ENCODE measurements at regions not wholly inside any gene's neighbourhood (a gene's known extent, or its start where the extent isn't known, plus 50 kb on each side); places are given as distances from the start of the nearest gene placed in this dataset.
"Not testable (repeated sequence)": the region's sequence is repeated elsewhere in the genome, so short reads cannot be mapped to it uniquely, and the experiment has no call there.

- DNase-seq, result no peak
These were observed 173.5 kb upstream of the EPB41L3 start for GRCh38 chr18:5717256-5717655.

- DNase-seq, result no peak
These were observed 166.9 kb upstream of the EPB41L3 start for GRCh38 chr18:5710676-5711075.

- DNase-seq, result no peak
These were observed 166.4 kb upstream of the EPB41L3 start for GRCh38 chr18:5710235-5710634.

GRCh38 chr18:5709476-5710095 is 165.8 kb upstream of the EPB41L3 start:
- DNase-seq, result no peak

GRCh38 chr18:5707586-5707985 is 163.8 kb upstream of the EPB41L3 start:
- no peak for DNase-seq

GRCh38 chr18:5705393-5705792 is 161.6 kb upstream of the EPB41L3 start:
- DNase-seq, result no peak

- no peak for DNase-seq
These were observed 161.1 kb upstream of the EPB41L3 start for GRCh38 chr18:5704847-5705246.

GRCh38 chr18:5702016-5702415 is 158.2 kb upstream of the EPB41L3 start:
- DNase-seq, result not testable (repeated sequence)

GRCh38 chr18:5693699-5694294 is 150.0 kb upstream of the EPB41L3 start:
- no peak for DNase-seq

- no peak for DNase-seq
These were observed 135.1 kb upstream of the EPB41L3 start for GRCh38 chr18:5678779-5679406.

GRCh38 chr18:5678278-5678677 is 134.5 kb upstream of the EPB41L3 start:
- no peak for DNase-seq

GRCh38 chr18:5673616-5674015 is 129.8 kb upstream of the EPB41L3 start:
- no peak for DNase-seq

GRCh38 chr18:5669585-5669984 is 125.8 kb upstream of the EPB41L3 start:
- DNase-seq, result no peak

GRCh38 chr18:5668087-5668715 is 124.4 kb upstream of the EPB41L3 start:
- DNase-seq, result no peak

GRCh38 chr18:5667356-5667755 is 123.6 kb upstream of the EPB41L3 start:
- no peak for DNase-seq

GRCh38 chr18:5662586-5663090 is 118.8 kb upstream of the EPB41L3 start:
- DNase-seq, result no peak

GRCh38 chr18:5661179-5661578 is 117.4 kb upstream of the EPB41L3 start:
- no peak for DNase-seq

GRCh38 chr18:5653802-5654201 is 110.0 kb upstream of the EPB41L3 start:
- no peak for DNase-seq

GRCh38 chr18:5651736-5652135 is 107.9 kb upstream of the EPB41L3 start:
- DNase-seq, result no peak

- no peak for DNase-seq
These were observed 105.6 kb upstream of the EPB41L3 start for GRCh38 chr18:5649439-5649838.

GRCh38 chr18:5646739-5647138 is 102.9 kb upstream of the EPB41L3 start:
- no peak for DNase-seq

- no peak for DNase-seq
These were observed 99.5 kb upstream of the EPB41L3 start for GRCh38 chr18:5643288-5643687.

GRCh38 chr18:5640939-5641338 is 97.1 kb upstream of the EPB41L3 start:
- DNase-seq, result no peak

- no peak for DNase-seq
These were observed 95.3 kb upstream of the EPB41L3 start for GRCh38 chr18:5639131-5639530.
